CD4-positive, alpha-beta T cell treated with Interleukin-2 at 100 ng/mL for 4 hours (primary cell): ENCODE measurements at regions not wholly inside any gene's neighbourhood (a gene's known extent, or its start where the extent isn't known, plus 50 kb on each side); places are given as distances from the start of the nearest gene placed in this dataset.
"Not testable (repeated sequence)": the region's sequence is repeated elsewhere in the genome, so short reads cannot be mapped to it uniquely, and the experiment has no call there.

Experiments used
- DNase-seq: peaks from one replicate; pipeline ENCODE4 v3.0.0-alpha.2; 2020; ENCODE audit warnings: low spot score

DNA sequence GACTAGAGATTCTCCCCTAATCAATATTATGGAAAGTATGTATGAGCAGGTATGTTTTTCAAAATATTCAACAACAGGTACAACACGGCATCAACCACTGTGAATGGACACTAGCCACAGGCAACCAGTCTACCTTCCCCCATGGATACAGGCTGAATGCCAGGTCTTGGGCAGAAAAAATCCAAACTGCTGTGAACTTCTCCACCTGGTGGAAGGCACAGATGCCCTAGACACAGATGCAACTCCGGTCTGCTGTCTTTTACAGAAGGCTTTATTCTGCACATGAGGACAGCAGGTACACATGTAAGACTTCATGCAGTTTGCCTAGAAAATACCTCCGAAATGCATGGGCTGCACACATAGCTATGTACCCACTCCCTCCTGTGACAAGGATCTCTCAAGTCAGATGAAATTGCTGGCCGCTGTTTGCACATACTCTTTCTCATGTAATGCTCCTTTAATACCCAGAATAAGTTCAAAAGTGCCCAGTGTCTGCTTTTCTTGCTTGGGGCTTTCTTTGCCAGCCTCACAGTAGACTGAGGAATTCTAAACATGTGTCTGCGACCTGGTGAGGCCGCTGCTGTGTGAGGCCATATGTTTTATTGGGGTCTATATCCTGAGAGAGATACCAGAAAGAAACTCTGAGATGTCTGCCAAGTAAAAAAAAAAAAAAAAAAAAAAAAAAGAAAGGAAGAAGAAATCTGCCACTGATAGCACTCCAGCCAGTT is 325.9 kb downstream of the FOXO1 start:
- no peak for DNase-seq

DNA sequence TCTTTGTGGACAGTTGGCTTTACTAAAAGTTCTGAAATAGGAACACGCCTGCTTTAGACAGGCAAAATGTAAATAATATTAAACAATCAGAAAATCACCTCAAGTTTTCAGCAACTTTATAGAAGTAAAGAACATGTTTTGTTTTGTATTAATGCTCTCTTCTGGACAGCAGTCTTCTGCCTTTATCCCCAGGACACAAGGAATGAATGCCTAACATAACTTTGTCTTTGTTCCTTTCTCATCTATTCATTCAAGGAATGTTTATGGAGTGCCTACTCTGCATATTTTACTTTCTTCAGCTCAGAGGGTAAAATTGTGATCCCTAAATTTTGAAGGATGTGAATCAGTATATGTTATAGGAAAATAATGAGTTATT is 325.4 kb downstream of the FOXO1 start:
- no peak for DNase-seq

DNA sequence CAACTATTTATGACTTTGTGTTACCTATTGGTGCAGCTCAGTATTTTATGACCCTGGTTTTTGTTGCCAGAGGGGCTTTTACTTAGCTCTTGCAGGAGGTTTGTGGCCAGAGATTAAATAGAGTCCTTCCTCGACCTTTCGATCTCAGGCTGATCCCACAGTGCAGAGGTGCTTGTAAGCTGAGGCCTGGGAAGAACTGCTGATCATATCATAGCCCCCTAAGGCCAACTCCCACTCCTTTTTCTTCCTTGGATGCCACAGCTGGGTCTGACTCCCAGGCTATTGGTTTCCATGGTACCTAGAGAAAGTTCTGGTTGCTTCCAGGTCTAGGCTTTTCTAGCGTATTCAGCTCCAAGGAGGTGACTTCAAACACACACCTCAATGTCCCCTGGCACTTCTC is 324.9 kb downstream of the FOXO1 start:
- no peak for DNase-seq

DNA sequence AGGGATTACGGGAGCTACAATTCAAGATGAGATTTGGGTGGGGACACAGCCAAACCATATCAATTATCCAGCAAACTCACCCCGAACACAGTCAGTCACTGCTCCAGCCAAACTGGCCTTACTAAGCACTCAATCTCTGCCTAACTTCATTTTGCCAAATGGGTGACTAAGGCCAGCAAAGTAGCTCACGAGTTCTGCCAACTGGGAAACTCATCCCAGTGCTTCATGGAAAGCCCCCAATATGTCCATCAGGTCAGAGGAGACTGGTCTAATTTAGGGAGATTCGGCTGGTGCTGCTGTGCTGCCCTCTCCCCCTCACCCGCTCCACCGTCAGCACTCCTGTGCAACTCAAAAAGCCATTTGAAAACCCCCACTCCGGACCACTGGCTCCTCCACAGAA is 324.0 kb downstream of the FOXO1 start:
- no peak for DNase-seq

DNA sequence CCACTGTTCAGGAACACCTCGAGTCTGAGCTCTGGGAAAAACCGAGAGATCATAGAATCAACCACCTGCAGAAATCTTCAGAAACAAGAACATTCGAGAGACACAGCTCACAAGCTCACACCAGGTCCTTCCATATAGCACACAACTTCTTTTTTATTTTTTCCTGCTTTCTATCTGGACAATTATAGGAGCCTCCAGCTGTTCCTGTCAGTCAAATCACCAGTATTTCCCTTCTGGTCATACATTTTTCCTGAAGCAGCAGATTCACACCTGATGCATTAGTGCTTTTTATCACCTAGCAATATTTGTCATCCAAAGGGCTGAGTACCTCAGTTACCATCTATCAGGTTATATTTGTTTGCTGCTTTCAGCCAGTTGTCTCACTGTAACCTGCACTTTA is 323.5 kb downstream of the FOXO1 start:
- DNase-seq: no peak

DNA sequence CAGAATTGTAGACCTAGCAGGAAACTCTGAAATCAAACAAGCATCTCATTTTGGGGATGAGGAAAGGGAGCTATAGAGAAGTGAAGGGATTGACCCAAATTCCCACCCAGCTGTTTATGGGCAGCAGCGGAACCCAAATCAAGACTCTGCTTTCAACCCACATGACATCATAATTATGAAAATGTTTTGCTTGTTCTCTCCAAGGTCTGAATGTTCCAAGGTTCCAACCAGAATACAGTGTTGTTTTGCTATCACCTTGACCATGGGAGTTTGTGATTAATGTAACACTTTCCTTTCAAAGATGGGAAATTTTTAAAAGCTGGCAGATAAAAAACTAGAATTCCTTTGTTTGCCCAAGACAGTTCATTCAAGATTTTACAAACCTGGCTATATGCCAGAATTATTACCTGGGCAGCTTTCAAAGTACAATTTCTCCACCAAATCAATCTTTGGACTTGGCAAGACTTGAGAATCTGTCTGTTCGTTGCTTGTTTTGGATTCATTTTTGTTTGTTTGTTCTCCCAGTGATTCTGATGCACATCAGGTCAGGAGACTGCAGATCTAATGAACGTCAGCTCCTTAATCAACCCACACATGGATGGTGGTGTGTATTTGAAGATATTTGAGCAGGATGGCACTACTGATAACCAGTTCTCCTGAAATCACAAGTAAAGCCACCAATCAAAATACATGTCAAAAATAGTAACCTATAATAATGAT is 322.7 kb downstream of the FOXO1 start:
- no peak for DNase-seq

DNA sequence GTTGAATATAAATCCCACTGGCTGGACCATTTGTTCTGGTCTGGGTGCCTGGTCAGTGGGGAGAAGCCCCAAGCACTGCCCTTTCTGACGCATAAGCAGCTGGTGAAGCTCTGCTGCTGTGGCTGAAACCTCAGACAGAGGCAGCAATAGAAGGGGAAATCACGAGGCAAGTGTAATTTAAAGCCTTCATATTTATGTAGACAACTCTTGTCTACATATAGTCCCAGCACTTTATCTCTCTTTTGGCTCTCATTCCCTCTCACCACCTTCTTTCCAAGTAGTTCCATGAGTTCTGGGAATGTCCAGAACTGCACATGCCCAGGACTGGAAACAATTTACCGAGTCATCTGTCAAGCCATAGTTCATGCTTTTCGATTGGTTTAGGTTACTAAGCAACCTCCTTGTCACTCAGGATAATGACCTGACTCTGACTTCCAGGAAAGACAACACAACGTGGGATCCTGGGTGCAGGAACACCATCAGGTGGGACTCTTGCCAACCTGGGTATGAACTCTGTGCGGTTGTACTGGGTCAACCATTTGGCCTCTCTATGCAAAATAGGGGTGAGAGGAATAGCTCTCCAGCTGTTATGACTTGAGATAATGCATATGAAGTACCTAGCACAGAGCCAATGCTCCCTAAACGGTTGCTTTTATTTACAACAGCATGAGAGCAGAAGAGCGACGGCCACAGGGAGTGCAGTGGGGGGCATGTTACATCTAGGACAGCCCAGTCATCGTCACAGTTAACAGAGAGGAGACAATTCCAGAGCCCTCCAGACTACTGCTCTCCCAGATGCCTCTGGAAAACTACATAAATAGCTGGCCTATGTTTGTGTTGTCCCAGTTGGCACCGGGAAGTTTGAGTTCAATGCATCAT is 321.9 kb downstream of the FOXO1 start:
- no peak for DNase-seq

DNA sequence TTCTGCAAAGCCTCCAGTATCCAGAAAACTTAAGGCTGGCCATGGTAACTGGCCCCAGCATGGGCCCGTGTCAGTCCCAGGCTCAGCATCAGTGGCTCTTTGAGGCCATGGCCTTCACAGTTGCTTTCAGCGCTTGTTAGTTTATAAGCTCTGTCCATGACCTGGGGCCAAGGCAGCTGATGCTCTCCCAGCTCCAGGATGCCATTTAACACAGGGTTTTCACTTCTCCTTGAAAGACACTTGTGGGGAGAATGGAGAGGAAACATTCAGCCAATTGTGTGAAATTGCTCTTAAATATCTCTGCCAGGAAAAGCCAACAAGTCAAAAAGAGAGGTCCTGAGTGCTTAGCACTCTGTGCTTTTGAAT is 321.3 kb downstream of the FOXO1 start:
- no peak for DNase-seq

DNA sequence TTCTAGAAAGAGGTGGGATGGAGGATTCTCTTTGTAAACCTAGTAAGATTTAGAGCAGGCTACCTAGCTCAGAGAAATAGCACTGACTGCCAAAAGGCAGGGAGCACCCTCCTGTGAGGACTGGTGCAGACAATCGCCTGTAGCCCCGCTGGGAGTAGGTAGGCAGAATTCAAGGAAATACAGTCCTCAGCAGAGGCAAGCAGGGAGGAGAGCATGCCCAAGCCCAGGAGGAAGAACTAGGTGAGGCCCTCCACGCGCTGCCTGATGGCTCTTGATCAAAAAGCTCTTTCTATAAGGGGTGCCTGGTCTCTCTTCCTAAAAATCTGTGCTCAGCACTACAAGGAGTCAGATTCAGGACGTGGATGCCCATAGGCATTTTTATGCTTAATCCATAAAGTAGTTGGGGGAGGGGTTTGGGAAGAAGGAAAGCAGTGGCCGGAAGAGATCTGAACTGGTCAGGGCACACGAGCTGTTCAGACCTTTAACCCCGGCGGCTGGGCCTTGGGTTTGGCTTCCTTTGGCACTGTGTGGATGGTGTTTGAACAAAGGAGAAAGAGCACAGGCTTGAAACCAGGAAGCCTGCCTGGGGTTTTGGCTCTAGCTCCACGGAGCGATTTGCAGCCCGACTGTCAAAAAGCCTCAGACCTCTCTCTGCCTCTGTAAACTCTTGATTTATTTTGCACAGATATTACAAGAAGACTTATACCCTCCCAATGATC is 320.6 kb downstream of the FOXO1 start:
- no peak for DNase-seq

DNA sequence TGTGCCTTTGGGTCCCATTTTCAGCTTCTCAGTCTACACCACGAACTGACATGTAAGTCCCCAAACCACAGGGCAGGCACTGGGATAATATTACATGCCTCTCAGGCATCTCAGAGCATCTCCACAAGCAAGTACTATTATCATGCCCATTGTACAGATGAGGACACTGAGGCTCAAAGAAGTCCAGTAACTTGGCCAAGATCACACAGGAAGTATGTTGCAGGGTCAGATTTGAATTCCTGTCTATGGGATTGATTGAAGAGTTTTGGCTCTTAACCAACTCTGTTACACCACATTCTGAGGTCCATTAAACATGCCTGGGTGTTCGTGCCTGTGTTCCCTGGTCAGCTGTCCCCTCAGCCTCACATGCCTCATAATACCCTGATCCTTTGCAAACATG is 319.8 kb downstream of the FOXO1 start:
- no peak for DNase-seq

DNA sequence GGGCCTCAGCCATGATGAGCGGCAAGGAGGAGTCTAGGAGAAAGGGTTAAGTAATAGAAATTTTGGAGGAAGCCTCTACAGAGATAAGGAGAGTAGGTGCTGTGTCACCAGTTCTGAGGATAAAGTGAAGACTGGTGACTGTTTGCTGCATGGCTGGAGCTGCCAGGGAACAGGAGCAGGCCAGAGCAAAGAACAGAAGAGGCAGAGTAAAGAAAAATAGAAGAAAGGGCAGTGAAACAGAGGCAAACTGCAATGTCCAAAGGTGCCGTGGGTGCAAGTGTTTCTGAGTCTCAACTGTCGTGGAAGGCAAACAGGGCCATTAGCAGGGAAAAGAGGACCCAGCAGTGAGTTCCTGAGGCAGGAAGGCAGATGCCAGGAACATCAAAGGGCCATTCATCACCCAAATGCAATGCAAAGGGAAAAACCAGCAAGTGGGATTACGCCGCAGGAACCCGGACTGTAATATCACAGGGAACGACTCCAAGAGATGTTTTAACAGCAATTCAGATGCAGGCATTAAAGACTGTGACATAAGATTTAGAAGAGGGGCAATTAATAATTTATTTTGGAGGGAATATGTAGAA is 318.3 kb downstream of the FOXO1 start:
- DNase-seq: no peak

DNA sequence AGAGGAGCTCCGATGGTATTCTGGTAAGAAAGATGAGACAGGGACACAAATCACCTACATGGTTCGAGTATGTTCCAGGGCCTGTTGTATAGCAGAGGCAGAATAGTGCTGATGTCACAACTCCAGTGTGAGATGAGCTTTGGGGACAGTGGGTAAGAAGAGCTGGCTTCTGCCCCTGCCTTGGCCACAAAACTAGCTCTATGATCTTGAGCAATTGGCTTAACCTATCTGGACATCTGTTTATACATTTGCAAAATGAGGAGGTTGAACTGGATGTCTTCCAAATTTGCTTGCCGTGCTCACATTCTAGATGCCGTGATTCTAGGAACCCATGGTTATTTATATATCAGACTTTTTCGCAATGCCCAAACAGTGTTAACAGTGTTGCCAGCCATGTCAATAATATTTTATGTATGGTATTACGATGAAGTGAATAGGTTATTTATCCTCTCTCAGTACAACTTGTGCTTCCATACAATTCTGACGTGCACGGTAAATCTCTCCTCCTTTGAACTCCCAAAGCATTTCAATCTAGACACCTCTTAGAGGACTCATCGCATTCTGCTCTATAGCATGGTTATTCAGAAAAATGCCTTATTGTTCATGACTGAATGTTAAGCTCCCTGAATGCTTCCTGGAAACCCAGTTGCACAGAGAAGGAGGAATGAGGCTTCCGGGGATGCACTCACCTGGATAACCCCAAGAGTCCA is 316.0 kb downstream of the FOXO1 start:
- no peak for DNase-seq

DNA sequence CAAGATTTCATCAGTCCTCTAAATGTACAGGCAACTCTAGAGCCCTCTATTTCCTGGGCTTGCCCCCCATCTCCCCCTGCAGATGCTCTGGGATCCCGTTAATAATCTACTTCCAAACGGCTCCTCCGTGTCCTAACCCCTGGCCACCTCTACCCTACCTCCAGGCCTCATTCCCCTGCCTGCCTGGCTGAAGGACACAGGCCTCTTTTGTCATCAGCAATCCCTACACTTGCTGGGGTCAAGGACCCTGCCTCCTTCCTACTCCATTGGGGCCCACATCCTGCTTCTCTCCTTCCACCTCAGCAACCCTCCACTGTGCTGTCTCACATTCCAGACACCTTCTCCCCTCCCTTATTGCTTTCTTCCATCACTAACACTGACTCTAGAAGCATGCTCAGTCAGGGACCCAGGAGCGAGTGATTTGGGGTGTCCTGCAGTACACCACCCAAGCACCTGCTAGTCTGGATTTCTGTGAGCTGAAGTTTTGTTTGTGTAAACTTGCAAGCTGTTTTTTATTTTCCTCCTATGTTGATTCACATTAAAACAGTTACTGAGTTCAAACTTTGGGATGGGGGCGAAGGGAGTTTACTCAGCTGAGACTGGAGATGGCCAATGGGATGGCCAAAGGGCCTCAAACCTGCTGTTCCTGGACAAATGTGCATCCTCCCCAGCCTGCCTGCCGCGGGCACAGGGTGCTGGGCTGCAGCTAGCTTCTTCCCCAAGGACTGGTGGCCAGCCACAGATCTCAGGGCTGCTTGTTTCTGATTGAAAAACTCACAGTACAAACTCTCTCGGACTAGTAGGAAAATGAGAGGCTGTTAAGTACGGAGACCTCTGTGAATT is 314.7 kb downstream of the FOXO1 start:
- DNase-seq: no peak

DNA sequence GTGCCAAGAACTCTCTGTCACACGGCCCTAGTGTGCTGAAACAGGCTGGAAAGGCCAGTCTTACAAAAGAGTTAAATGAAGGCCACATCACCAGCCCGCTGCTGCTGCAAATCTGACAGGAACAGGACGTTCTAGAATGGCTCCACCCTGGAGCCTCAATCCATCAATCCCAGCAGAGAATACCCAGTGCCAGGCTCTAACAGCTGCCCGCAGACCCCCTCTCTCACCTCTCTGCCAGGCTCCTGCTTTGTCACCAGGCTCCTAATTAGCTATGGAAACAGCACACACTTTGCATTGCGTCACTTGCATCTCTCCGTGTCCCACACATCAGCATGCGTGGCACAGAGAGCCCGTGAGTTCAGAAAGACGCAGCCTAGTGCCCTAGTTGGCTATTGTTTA is 314.1 kb downstream of the FOXO1 start:
- DNase-seq: no peak

DNA sequence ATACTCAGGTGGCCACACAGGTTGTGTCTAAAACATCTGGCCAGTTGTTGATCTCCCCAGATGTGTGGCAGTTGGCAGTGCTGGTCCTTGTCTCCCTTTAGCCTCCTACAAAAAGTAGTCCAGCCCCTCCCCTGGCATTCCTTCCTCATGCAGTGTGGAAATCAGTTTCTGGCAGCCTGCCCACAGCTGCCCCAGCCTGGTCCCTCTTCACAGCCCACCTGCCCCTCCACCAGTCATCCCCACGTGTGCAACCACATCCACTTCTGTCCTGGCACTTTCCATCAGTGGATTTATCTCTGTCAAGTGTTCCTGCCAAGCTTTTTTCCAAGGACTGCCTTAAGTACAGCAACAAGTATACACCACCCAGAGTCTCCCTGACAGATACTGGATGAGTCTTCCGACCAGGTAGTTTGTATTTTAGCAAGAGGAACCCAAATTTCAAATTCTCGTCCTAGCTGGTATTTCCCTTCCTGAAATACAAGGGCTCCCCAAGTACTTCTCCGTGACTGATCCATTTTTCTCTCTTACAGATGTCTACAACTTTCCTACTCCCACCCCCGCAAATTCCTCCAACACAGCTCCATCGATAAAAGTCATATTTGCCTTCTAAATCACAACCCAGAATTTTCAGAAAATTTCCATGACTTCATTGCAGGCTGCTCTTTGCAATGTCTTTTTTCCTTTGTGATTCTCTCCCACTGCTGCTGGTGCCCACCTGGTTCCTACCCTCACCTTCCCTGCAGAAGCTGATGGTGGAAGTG is 313.5 kb downstream of the FOXO1 start:
- no peak for DNase-seq

DNA sequence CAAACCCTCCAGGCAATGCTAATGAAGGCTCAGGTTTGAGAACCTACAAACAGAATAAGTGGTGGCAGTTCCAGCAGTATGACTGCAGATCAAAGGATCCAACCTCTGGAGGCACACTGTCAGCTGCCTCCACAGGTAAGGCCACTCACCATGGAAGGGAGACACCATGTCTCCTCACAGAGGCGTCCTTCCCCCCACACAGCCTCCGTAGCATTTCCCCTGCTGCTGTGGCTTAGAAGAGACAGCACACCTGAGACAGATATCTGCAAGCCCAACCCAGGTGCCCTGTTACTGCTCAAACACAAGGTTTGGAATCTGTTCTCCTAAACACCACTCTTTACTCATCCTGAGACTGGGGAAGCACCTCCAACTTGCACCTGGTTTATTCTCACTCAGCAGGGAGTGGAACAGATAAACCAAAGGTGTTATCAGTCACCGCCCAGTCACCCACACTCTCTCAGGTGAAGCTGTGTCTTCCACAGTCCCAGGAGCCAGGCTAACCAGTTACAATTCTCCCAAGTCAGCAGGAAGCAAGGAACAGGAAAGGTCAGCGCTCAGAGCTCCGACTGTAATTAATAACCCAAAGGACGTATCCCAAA is 311.2 kb downstream of the FOXO1 start:
- DNase-seq: no peak

DNA sequence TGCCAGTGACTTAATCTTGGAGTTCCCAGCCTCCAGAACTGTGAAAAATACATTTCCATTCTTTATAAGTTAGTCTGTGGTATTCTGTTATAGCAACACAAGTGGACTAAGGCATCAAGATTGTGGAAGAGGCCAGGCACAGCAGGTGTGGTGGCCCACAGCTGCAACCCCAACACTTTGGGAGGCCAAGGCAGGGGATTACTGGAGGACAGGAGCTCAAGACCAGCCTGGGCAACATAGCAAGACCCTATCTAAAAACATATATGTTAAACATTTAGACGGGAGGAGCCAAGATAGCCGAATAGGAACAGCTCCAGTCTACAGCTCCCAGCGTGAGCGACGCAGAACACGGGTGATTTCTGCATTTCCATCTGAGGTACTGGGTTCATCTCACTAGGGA is 310.4 kb downstream of the FOXO1 start:
- no peak for DNase-seq

DNA sequence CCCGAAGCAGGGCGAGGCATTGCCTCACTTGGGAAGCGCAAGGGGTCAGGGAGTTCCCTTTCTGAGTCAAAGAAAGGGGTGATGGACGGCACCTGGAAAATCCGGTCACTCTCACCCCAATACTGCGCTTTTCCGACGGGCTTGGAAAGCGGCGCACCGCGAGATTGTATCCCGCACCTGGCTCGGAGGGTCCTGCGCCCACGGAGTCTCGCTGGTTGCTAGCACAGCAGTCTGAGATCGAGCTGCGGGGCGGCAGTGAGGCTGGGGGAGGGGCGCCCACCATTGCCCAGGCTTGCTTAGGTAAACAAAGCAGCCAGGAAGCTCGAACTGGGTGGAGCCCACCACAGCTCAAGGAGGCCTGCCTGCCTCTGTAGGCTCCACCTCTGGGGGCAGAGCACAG is 310.0 kb downstream of the FOXO1 start:
- not testable (repeated sequence) for DNase-seq

DNA sequence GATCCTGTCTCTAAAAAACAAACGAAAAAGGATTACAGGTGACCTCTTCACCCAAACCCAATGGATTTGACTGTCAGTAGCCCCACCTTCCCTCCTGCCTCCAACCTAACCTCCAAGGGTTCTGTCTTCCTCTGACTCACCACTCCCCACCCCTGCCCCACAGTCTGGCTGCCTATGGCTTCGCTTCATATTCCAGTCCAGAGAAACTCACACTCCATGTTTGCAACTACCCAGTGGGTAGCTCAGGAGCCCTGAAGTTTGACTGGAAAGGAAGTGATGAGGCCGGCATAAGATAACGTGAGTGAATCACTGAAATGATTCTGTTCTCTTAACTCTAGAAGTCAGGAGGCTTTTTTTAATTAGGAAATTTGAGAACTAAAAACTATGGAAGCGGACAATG is 303.9 kb downstream of the FOXO1 start:
- DNase-seq: no peak
